ENCODE measurements at regions not wholly inside any gene's neighbourhood (a gene's known extent, or its start where the extent isn't known, plus 50 kb on each side); places are given as distances from the start of the nearest gene placed in this dataset.
"Not testable (repeated sequence)": the region's sequence is repeated elsewhere in the genome, so short reads cannot be mapped to it uniquely, and the experiment has no call there.

DNA sequence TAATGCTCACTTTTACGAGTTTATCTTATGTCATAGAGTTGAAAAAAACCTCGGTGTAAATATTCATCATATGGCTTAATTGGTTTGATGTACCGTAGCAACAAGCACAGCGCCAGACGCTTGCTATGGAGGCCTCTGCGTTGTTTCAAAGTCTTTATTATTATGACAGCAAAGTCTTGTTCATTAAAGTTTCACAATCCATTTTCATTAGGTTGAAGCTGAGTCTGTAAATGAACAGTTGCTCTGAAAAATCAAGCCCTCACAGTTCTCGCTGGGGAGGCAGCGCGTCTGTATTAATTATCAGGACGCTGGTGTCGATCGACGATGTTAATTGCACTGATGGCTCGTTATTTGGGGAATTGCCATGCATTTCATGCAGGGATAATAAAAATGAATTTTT, 185.6 kb downstream of the INSC start:
- DNase-seq: no peak

DNA sequence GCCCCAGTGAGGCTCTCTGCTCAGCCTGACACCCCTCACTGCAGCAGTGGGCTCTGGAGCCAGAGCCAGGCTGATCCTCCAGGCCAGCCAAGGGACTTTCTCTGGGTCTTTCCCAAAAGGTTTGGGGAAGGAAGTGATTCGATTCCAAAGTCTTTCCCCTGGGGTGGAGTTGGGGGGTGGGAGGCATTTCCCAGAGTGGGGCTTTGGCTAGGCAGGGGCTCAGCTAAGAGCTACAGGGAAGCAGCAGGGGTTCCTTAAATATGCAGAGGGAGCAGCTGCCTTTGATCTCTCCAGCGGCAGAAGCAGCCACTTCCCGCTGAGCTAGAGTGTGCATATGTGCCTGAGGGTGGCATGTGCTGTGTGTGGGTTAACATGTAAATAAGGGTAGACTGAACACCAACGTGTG, 192.9 kb downstream of the INSC start:
- no peak for DNase-seq

DNA sequence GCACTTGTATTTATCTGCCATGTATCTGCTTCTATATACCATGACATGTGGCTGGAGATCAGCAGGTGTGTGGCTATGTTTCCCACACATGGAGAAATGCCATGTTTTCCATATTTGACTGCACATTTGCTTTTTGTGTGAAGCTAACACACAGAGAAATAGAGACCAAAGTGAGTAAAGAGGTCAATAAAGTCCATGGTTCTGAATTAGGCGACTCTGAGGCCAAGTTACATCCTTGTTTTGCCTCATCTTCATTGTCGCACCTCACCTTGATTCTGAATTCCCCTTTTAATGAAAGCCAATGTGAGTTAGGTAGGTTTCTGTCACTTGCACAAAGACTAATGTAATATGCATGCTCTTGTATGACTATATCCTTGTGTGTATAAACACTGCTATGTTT, 194.1 kb downstream of the INSC start:
- DNase-seq: no peak

DNA sequence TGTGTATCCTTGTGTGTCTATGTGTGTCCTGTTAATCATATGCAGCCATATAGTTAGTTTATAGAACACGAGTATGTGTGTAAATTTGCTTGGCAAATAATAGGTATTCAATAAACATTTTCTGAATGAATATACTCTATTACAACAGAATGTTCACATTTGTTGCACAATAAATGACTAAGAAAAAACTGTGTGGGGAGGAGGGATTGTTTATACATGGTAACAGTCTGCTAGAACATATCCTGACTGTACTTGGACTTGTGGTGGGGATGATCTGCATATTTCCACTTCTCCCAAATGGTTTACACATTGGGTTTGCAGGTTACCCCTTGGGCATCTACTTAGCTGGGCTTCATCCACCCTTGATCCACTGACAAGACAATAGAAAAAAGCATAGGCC, 194.6 kb downstream of the INSC start:
- DNase-seq: no peak

DNA sequence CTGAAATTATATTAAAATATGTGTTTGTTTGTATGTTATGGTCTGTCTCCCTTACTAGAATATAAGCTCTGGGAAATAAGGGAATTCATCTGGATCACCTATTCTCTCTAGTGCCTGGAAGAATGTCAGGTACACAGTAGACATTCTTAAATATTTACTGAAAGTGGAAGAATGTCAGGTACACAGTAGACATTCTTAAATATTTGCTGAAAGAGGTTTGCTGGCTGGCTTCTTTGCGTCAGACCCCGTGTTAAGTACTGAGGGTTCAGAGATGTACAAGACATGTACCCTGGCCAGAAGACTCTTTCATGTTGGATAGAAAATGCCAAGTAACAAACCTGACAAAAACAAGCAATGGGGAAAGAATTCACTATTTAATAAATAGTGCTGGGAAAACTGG, 199.1 kb downstream of the INSC start:
- DNase-seq: no peak

DNA sequence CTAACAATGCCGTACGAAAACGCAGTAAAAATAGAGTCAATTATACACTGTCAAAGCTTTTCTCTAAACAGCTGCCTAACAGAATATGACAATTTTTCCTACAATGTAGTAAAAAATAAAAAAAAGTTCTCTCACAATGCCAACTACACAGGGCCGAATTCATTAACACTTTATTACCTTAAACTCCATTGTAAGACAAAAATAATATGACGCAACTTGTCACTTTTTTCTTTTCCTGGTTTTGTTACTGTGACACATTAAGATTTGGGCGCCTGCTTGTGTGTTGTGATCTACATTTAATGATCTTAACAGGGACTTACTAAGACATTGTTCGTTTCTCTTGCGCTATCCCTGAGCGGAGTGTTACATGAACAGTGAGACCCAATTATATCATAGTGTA, 204.1 kb downstream of the INSC start:
- DNase-seq: no peak

DNA sequence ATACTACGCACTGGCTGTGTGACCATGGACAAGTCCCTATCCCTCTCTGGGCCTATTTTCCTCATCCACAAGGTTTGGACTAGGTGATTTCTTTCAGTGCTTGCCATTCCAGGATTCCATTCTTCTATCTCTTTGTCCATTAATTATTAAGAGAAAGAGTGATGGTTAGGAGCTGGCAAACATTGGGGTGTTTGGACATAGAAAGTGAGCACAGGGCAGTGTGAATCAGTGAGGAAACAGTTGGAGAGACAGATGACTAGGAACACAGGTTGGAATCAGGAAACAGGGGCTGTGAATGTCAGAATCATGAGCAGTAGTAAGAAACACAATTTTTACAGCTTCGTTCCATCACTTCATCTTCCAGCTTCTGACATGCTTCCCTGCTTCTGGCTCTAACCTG, 211.8 kb downstream of the INSC start:
- no peak for DNase-seq

DNA sequence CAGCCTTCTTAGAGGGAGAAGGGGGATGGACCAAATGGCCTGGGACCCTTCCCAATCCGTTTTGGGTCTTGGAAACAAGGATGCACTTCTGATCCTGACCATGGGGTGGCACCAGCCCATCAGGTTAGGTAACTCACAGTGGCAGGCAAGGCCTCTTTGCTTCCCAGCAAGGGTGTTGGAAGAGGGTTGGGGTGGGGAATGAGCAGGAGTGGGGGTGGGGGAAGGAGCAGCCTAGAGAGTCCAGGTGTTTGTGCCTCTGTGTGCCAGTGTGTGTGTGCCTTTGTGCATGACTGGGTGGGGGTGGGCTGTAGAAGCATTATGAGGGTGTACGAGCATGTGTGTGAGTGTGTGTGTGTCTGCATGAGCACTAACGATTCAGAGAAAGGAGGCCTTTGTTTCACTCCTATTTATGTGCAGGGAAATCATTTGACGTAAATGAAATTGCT, 213.1 kb downstream of the INSC start:
- DNase-seq: peak in 1 of 2 experiments; percentile 4

DNA sequence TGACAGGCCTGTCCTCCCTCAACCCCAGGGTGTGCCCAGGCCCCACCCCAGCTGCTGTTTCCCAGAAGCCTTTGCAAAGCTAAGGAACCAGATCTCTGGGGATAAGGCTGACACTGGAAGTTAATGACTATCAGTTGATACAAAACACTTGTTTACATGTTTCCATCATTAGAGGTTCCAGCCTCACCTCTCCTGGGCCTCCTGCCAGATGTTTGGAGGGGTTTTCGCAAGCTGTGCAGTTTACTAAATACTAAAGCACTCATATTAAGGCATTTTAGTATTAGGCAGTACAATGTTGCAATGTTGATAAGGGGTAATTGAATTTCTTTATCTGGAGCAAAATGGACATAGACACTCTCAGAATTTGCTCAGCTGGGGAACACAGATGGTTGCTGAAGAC, 218.7 kb downstream of the INSC start:
- no peak for DNase-seq

DNA sequence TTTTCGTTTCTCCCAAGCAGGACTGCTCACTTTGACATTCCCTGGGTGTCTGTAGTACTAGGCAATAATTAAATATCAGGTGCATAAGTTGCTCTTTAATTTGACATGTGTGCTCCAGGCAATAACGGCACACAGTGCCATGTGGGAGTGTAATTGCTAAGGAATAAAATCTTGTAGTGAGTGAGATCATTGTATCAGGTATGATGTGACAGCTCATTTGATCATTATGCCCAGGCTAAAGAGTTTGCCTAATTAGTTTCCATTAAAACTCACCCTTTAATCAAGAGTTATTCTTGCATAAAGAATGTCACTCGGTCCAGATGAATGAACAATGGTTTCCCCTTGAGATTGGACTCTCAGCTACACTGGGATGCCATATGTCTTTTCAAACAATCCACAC, 220.0 kb downstream of the INSC start:
- DNase-seq: no peak

DNA sequence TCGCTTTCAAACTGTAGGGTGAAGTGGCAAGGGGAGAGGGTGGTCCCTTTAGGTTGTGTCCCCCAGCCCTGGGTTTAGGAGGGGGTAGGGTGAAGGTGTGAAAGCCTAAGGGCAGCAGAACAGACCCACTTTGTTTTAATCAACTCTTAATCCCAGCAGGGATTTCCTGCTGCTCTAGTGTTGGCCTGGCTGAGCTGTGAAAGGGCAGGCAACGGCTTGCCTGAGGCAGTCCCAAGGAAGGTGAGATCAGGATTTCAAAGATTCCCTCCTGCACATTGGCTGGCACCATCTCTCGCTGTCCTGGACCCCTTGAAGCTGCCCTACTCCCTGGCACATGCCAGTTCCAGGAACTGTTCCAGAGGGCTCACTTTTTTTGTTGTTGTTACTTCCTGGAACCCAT, 221.3 kb downstream of the INSC start:
- DNase-seq: no peak

DNA sequence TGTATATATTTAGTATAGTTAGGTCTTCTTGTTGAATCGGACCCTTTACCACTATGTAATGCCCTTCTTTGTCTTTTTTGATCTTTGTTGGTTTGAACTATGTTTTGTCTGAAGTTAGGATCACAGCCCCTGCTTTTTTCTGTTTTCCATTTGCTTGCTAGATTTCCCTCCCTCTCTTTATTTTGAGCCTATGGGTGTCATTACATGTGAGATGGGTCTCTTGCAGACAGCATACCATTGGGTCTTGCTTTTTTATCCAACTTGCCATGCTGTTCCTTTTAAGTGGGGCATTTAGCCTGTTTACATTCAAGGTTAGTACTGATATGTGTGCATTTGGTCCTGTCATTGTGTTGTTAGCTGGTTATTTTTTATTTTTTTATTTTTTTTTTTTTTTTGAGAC, 224.6 kb downstream of the INSC start:
- no peak for DNase-seq

DNA sequence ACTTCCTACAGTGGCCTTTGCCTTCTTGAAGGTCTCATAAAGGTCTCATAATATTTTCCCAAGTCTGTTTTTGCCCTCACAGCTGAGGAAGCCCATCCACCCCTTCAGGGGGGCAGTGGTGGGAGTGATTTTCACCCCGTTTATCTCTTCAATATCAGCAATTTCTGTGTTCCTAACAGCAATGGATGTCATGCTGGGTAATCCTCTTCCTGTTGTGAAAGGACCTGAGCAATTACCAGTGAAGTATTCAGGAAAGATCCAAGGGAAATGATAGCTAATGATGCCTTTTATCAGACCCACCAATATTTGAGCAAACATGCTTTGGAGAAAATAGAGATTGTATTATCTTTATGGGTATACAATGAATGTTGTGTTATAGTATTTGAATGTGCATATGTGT, 226.9 kb downstream of the INSC start:
- no peak for DNase-seq

DNA sequence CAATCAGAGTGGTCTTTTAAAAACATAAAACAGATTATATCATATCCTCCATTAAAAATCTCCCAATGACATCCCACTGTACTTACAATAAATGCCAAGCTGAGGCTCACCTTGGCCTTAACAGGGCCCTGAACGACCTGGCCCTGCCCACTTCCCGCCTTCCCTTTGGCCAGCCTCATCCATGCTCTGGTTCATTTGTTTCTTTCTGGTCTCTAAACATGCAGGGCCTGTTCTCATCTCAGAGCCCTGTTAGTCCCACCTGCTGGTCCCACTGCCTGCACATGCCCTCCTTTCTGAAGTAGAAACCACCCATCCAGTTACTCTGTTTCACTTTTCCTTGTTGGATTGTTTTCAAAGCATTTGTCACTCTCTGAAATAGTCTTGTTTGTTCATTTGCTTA, 227.4 kb downstream of the INSC start:
- no peak for DNase-seq

DNA sequence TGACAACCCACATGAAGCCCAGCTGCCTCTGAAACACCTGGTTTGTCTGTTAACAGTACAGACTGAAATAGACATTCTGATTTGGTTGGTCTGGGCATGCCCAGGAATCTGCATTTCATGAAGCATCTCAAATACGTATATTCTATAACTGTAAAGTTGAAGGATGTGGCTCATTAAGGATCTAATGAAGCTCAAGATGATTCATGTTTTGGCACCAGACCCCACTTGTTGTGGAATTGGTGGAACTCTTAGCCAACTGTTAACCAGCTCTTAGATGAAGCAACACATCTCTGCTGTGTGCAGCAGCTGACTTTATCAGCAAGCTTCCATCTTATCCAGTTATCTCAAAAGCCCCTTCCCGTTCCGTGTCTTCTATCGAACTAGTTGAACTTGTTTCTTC, 232.2 kb downstream of the INSC start:
- no peak for DNase-seq

DNA sequence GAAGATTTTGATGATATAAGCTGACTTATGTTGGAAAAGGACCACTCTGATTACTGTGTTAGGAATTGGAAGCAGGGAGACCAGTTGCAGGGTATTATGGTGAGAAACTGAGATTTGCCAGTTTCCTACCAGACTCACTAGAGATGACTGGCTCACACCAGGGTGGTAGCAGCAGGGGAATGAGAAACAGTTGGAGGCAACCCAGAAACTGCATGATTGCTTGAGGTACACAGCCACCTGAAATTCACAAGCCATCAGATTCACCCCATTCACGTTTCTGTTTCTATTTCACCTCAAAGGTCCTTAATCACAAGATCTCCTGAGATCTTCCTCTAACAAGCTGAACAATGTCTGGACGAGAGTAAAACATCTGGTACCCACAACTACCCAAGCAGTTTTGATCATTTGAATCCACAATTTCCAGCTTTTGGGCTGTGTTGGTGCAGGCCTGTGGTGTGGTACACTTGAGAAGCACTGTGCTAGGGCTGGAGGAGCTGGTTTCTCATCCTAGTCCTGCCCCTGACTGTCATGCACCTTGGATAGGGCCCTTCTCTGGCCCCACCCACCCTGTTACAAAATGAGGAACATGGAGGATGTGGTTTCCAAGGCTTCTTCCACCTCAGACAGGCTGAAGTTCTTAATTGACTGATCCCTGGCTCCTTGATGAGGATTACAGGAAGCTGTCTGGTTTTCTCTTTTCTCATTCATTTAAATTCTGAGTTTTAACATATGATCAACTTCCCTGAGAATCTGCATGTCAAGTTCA, 233.4 kb downstream of the INSC start:
- DNase-seq: no peak

DNA sequence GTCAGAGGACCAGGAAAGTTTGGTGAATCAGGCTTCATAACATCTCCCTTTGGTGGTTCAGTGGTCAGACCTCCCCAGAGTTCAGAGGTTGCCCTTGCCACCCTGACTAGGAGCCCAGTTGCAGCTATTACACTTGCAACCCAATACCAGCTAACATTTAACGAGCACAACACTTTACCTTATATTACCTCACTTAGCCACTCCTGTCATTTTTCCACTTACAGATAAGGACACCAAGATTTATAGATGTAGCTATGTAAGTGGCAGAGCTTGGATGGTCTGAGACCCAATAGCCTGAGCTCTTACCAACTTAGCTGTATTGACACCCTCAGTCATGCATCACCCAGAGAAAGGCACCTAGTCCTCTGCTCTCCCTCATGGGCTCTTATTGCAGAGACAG, 234.7 kb downstream of the INSC start:
- no peak for DNase-seq

DNA sequence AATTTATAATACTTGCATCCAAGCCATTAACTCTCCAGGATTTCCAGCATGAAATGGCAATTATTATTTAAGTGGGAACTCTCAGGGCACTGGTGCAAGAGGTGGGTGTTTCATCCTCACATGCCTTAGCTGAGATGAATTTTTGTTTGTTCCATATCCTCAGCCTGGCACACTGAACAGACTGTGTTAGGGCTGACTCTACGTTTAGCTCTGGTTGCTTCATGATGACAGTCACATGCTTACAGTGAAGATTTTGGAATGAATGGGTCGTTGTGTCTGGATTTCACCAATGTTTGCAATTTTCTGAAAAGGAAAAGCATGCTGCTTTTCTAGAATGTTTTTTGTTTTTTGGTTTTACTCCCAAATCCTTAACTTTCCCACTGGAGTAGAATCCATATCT, 246.6 kb downstream of the INSC start:
- DNase-seq: no peak

DNA sequence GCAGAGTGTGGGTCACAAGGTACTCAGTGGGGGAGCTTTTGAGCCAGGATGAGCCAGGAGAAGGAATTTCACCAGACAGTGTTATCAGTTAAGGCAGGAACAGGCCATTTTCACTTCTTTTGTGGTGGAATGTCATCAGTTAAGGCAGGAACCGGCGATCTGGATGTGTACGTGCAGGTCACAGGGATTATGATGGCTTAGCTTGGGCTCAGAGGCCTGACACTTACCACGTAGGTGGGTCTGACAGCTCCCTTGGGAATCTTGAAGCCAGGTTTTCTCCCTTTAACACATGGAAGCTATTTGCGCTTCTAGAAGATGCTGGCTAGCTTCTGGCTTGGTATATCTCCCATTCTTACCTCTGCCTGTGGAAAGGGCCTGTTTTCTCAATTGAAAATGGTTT, 250.6 kb downstream of the INSC start:
- DNase-seq: not testable (repeated sequence)

DNA sequence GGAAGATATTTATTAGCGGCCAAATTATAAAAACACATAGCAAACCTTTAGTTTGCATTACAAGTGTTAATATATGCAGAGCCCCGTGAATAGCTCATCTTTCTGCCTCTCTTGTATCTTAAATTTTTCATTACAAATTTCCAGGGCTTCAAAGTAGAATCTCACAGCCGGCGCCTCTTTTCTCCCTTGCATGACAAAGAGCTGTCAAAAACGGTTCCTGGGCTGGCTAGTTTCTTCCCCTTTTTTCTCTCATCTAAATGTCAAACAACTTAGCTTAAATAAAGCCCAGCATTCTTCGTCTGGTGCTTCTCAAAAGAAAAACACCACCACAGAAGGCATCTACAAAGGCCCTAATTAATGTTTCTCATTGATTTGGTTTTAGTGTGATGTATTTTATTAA, 253.0 kb downstream of the INSC start:
- DNase-seq: no peak

DNA sequence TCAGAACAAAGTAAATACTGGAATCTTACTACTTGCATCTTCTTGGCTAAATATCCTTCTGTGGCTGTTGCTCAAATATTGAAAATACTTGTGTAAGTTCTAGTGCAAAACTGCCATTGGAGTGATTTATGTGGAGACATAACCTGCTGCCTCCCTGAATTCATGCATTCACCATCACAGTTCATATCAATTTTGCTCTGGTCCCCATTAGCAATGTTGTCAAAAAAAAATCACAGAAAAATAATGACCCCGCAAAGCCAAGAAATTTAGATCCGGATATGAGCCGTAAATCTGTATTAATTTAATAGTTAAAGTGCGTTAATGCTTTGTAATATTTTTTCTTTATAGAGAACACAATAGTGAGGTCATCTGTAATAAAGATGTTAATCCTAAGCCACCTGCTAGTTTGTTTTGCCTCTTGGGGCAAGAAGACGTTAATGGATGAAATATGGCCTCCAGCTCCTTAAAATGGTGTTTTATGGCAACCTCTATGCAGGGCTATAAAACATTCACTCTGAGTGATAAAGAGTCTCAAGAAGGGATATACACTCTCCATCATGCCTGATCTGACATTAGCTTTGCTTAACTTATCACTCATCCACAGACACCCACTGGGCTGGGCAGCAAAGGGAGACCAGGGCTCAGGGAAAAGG, 255.9 kb downstream of the INSC start:
- DNase-seq: no peak

DNA sequence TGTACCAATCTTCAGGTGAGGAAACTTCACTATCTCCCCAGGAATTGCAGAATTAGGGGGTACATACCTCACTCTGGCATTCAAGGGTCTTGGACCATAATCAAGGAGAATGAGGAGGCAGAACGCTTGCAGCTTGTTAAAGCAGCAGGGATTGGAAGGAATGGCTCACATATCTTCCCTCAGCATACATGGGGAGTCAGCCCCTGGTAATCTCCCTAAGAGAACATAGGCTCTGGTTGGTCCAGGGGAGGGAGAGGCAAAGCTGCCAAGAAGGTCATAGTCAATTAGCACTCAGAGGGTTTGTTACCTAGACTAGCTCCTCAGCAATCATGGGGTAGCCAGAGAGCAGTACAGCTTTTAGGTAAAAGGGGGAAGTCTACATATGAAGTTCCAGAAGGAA, 256.8 kb downstream of the INSC start:
- DNase-seq: no peak

DNA sequence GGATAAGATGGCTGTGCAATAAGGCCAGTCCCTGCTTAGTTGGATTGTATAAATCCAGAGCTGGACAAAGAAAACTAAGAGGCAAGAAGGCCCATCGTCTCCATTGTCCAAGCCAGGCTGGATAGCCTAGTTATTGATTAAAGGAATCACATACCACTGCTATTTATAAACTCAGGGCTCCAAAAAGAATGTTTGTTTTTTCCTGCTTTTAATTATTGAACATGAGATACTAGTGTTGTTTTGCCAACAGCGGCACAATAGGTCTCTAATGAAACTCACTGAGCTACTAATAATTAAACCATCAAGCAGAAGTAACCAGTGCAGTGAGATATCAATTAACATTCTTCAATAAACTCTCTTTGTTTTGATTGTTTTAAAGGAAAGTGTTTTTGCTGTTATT, 259.7 kb downstream of the INSC start:
- DNase-seq: no peak

DNA sequence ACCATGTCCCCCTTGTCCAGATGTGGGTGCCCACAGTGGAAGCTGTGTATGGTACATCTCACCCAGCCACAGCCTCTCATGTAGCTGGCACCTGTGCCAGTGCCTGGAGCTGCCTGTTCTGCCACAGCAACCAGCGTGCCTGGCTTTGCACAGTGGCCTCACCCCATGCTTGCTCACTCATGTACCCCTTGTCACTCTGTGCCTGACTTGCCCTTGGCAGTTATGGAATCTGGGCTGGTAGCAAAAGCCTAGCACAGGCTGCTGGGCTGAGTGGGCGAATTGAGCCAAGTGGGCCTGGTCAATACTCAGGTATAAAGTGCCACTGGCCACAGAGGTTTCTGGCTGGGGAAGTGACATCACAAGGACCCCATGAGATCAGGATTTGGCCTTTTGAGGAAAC, 264.2 kb downstream of the INSC start:
- DNase-seq: no peak

DNA sequence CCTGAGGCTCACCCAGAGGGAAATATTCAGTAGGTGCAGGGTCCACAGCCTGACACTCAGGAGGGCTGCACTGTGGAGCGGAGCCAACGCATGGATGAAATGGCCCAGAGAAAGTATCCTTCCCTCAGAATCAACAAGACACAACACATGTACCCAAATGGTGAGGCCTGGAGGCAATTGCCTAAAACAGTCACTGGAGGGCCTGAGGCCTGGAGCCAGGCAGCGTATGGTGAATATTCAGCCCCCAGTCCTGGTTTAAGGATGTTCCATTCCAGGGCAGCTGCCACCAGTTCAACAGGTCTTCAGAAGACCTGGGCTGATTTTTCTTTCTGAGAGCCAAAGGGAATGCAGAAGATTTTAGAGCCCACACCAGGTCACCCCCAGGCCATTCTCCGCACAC, 264.8 kb downstream of the INSC start:
- no peak for DNase-seq
